Spleen (tissue), 7 donors: ENCODE measurements at regions not wholly inside any gene's neighbourhood (a gene's known extent, or its start where the extent isn't known, plus 50 kb on each side); places are given as distances from the start of the nearest gene placed in this dataset.

Source experiments
- POLR2A ChIP-seq, 3 donors: fragments of 450-650 bp; IDR thresholded peaks; one replicate each; pipeline ENCODE4 v1.5.1; 2017; ENCODE audit warnings: antibody characterized with exemption in 3 of 3, mild to moderate bottlenecking in 1 of 3
- TF ChIP-seq, protein P1 (sequence below), 11 experiments: fragments of 200-600 bp in 7 of 11; fragments of 450-650 bp in 4 of 11; sonication (generic) in 4 of 11; IDR thresholded peaks in 8 of 11; conservative IDR thresholded peaks in 3 of 11; 1 replicate in 7 of 11; 2 replicates in 4 of 11; pipeline versions ENCODE4 v1.4.0 to v1.8.0; 2016 to 2021; ENCODE audit warnings: antibody characterized with exemption in 11 of 11, inconsistent platforms in 4 of 11, mild to moderate bottlenecking in 1 of 11
- donor health status: DM: no; HTN: no; CAD: no; lungs with moderate emphysema.
- donor health status: DM: no; HTN: no; CAD: no.
- donor health status: DM: no; HTN: no; CAD: no.

DNA sequence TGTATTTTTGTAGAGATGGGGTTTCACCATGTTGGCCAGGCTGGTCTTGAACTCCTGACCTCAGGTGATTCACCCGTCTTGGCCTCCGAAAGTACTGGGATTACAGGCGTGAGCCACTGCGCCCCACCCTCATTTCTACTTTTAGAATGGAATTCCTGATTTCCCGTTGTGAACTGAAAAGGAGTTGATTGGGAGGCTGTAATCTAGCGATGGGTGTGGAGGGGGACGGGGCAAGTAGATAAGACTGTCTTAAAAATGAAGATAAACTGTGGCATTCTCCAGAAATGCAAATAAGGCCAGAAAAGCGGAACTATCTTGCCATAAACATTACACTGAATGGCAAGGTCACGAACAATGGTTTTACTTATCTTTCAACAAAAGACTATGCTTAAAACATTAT is 135.4 kb downstream of the TRIB2 start:
- TF ChIP-seq, protein P1, sequence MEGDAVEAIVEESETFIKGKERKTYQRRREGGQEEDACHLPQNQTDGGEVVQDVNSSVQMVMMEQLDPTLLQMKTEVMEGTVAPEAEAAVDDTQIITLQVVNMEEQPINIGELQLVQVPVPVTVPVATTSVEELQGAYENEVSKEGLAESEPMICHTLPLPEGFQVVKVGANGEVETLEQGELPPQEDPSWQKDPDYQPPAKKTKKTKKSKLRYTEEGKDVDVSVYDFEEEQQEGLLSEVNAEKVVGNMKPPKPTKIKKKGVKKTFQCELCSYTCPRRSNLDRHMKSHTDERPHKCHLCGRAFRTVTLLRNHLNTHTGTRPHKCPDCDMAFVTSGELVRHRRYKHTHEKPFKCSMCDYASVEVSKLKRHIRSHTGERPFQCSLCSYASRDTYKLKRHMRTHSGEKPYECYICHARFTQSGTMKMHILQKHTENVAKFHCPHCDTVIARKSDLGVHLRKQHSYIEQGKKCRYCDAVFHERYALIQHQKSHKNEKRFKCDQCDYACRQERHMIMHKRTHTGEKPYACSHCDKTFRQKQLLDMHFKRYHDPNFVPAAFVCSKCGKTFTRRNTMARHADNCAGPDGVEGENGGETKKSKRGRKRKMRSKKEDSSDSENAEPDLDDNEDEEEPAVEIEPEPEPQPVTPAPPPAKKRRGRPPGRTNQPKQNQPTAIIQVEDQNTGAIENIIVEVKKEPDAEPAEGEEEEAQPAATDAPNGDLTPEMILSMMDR (IDR thresholded peaks at IDR 0.05 in 8 of 11, conservative IDR thresholded peaks at IDR 0.05 in 3 of 11) = no peak
- no peak for TF ChIP-seq POLR2A (IDR thresholded peaks at IDR 0.05)
